Loucy (cell line): ENCODE measurements at regions not wholly inside any gene's neighbourhood (a gene's known extent, or its start where the extent isn't known, plus 50 kb on each side); places are given as distances from the start of the nearest gene placed in this dataset.

ENCODE experiments used
- H2AFZ ChIP-seq: fragments of 200-600 bp; sonication (generic); 2 replicates; pipeline ENCODE4 v1.6.0; 2016; ENCODE audit warnings: antibody characterized with exemption, mild to moderate bottlenecking, low read length, moderate library complexity
- H3F3A ChIP-seq: fragments of 200-600 bp; 2 replicates; pipeline ENCODE4 v1.6.0; 2016; ENCODE audit warnings: antibody characterized with exemption, low read depth, mild to moderate bottlenecking
- H3K27me3 ChIP-seq: fragments of 200-600 bp; sonication (generic); 2 replicates; pipeline ENCODE4 v1.6.1; 2014; ENCODE audit warnings: low read length, mild to moderate bottlenecking; ENCODE audit not compliant: insufficient read depth, poor library complexity, severe bottlenecking
- H3K36me3 ChIP-seq: fragments of 200-600 bp; sonication (generic); 2 replicates; pipeline ENCODE4 v1.6.1; 2016; ENCODE audit warnings: low read length; ENCODE audit not compliant: insufficient read depth
- H3K4me1 ChIP-seq: fragments of 200-600 bp; sonication (generic); 2 replicates; pipeline ENCODE4 v1.5.1; 2014; ENCODE audit warnings: low read length, mild to moderate bottlenecking; ENCODE audit not compliant: insufficient read depth, poor library complexity, severe bottlenecking
- H3K4me2 ChIP-seq: fragments of 200-600 bp; sonication (generic); 2 replicates; pipeline ENCODE4 v1.6.0; 2014; ENCODE audit warnings: antibody characterized with exemption, low read length, low read depth, mild to moderate bottlenecking; ENCODE audit not compliant: poor library complexity, severe bottlenecking
- H3K4me3 ChIP-seq: fragments of 200-600 bp; sonication (generic); 2 replicates; pipeline ENCODE4 v1.5.1; 2014; ENCODE audit warnings: low read length, mild to moderate bottlenecking, mixed read lengths; ENCODE audit not compliant: poor library complexity, severe bottlenecking
- H3K79me2 ChIP-seq: fragments of 200-600 bp; sonication (generic); 2 replicates; pipeline ENCODE4 v1.6.1; 2014; ENCODE audit warnings: low read length; ENCODE audit not compliant: insufficient read depth
- H3K9ac ChIP-seq: fragments of 200-600 bp; sonication (generic); 2 replicates; pipeline ENCODE4 v1.6.0; 2014; ENCODE audit warnings: mild to moderate bottlenecking, low read depth, low read length, moderate library complexity; ENCODE audit not compliant: poor library complexity, severe bottlenecking
- H3K9me2 ChIP-seq: fragments of 200-600 bp; sonication (generic); replicated peaks from 2 replicates; pipeline ENCODE4 v1.6.1; 2016; ENCODE audit warnings: low read depth, low read length, mixed read lengths
- H3K9me3 ChIP-seq: fragments of 200-600 bp; sonication (generic); 2 replicates; pipeline ENCODE4 v1.6.1; 2014; ENCODE audit warnings: mild to moderate bottlenecking, antibody characterized with exemption, low read length, low read depth; ENCODE audit not compliant: insufficient read depth
- H4K20me1 ChIP-seq: fragments of 200-600 bp; sonication (generic); 2 replicates; pipeline ENCODE4 v1.6.0; 2014; ENCODE audit warnings: antibody characterized with exemption, low read length, mild to moderate bottlenecking; ENCODE audit not compliant: insufficient read depth, poor library complexity, severe bottlenecking
- CTCF ChIP-seq: fragments of 200-600 bp; sonication (generic); conservative IDR thresholded peaks from 2 replicates; pipeline ENCODE4 v1.5.1; 2014; ENCODE audit warnings: mild to moderate bottlenecking, antibody characterized with exemption, low read length
- EZH2phosphoT487 ChIP-seq: fragments of 200-600 bp; IDR thresholded peaks from 2 replicates; pipeline ENCODE4 v1.6.1; 2018; ENCODE audit warnings: antibody characterized with exemption, mild to moderate bottlenecking, moderate library complexity, borderline replicate concordance

- no peak overlapping the region for H3K4me2 ChIP-seq
- H3K9me3 ChIP-seq: no peaks in the 10 kb centered on the region
- TF ChIP-seq CTCF: no peak
- TF ChIP-seq EZH2phosphoT487: no peak
- no peaks in the 10 kb centered on the region for H3K9me2 ChIP-seq
- H3K4me3 ChIP-seq: no peak overlapping the region
- H3F3A ChIP-seq: no peaks in the 10 kb centered on the region
- H3K79me2 ChIP-seq: no peaks in the 10 kb centered on the region
- no peaks in the 10 kb centered on the region for H3K4me1 ChIP-seq
- H4K20me1 ChIP-seq: no peaks in the 10 kb centered on the region
- no peak overlapping the region for H2AFZ ChIP-seq
- no peak overlapping the region for H3K9ac ChIP-seq
- no peaks in the 10 kb centered on the region for H3K36me3 ChIP-seq
- no peaks in the 10 kb centered on the region for H3K27me3 ChIP-seq
These were observed 142.7 kb upstream of the CDH4 start for GRCh38 chr20:61109221-61109805.

- Histone ChIP-seq H3K9me3 (no peaks in the 10 kb centered on the region), H3K4me1 (no peaks in the 10 kb centered on the region), H3K27me3 (no peaks in the 10 kb centered on the region), H3K4me2 (no peak overlapping the region), H3K9ac (no peak overlapping the region), H4K20me1 (no peaks in the 10 kb centered on the region), H3K4me3 (no peak overlapping the region), H2AFZ (no peak overlapping the region), H3K79me2 (no peaks in the 10 kb centered on the region), H3K36me3 (no peaks in the 10 kb centered on the region), H3K9me2 (no peaks in the 10 kb centered on the region), H3F3A (no peaks in the 10 kb centered on the region)
- no peak for TF ChIP-seq CTCF
- TF ChIP-seq EZH2phosphoT487: no peak
These were observed 139.5 kb upstream of the CDH4 start for GRCh38 chr20:61112515-61112914.

GRCh38 chr20:61113731-61114130, 138.3 kb upstream of the CDH4 start:
- TF ChIP-seq CTCF (no peak), EZH2phosphoT487 (no peak)

More at GRCh38 chr20:61113731-61114130, 138.3 kb upstream of the CDH4 start:
- Histone ChIP-seq H3K4me1 (no peaks in the 10 kb centered on the region), H3K9me3 (no peaks in the 10 kb centered on the region), H3K9me2 (no peaks in the 10 kb centered on the region), H4K20me1 (no peaks in the 10 kb centered on the region), H3K4me2 (no peak overlapping the region), H3K9ac (no peak overlapping the region), H3K4me3 (no peak overlapping the region), H3K36me3 (no peaks in the 10 kb centered on the region), H3K79me2 (no peaks in the 10 kb centered on the region), H3K27me3 (no peaks in the 10 kb centered on the region), H2AFZ (no peak overlapping the region), H3F3A (no peaks in the 10 kb centered on the region)
